CD4-positive, alpha-beta T cell treated with Interleukin-4 for 4 hours (primary cell): ENCODE measurements at regions not wholly inside any gene's neighbourhood (a gene's known extent, or its start where the extent isn't known, plus 50 kb on each side); places are given as distances from the start of the nearest gene placed in this dataset.

Experiments used
- DNase-seq: peaks from one replicate; pipeline ENCODE4 v3.0.0-alpha.2; 2020

DNA sequence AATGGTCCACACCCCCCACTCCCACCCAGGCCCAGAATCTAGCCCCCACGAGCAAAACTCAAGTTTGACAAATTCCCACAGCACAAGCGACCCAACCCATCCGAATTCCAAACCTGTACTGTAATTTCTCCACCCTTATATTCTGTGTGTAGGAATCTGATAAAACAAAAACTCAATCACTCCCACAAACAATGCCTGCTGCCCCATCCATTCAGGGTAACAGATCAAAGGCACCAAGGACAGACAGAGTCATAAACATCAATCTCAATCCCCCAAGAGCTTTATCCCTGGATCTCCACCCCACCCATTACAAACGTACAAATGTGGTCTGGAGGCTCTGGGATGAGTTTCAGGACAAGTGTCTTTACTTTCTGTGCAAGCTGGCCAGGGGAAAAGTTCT lies 157.8 kb downstream of the AXIN2 start:
- DNase-seq, result no peak

DNA sequence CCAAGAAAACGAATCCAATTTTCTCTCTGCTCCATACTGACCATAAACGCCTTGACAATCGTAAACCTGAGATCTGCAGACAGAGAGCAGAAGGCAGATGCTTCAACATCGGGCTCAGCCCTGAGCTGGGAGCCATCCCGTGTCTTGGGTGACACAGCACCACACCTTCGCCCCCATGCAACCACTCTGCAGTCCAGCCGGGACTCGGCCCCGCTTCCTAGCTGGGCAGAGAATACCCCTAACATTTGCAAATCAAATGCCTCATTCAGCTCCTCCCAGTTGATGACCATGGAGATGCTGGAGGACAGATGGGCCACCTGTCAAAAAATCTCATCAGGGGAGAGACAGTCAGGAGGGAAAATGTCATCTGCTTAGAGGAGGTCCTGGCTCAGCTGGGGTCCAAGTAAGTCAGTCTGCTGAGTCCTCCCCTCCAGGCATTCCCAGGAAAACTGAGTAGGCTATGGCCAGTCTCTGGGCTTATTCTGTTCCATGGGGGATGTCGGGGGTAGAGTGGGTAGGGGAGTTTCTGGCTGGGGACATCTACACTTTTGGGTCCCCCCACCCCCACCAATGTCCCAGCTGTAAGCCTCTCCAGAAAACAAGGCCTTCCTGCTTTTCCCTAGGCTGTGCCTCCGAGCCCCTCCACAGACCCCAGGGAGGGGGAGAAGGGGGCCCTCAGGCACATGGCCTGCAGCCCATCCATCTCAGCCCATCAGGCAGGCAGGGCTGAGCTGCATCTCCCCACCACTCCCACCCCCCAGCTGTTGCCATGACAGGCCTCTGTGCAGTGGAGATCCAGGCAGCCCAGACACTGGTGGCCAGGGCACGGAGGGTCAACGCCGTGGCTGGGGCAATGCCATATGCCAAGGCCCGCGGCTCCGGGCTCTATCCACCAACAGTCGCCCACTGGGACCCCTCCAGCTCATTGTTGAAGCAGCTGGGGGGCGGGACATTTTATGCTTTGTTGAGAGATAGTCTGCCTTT lies 158.6 kb downstream of the AXIN2 start:
- no peak for DNase-seq

GRCh38 chr17:65401561-65401960 lies 159.9 kb downstream of the AXIN2 start:
- no peak for DNase-seq

DNA sequence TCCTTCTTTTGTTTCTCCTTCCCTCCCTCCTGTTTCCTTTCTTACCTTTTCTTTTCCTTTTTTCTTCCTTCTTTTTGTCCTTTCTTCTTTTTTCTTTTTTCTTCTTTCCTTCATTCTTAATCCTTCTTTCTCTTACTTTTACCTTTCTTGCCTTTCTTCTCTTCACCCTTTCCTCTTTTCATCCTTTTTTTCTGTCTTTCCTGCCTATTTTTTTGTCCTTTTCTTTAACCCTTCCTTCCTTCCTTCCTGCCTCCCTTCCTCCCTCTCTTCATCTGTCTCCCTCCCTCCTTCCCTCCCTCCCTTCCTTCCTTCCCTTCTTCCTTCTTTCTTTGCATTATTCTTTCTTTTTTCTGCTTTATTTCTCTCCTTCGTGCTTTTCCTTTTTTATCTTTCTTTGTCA lies 160.7 kb downstream of the AXIN2 start:
- no peak for DNase-seq

GRCh38 chr17:65398040-65398787 lies 163.2 kb downstream of the AXIN2 start:
- DNase-seq, result no peak

DNA sequence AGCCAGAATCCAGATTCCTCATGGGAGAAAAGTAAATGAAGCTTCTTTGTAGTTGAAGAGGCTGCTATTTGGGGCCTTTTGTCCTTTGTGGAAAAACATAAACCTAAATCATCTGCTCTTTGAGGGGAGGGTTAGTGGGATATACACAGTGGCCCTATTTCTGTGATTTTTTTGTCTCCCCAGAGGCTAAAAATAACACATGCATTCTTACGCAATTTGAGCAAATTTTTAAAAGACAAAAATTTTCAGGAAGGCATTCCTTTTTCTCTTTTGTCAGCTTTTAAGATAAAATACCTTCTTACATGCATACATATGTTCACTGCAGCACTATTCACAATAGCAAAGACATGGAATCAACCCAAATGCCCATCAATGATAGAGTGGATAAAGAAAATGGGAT lies 165.5 kb downstream of the AXIN2 start:
- no peak for DNase-seq

DNA sequence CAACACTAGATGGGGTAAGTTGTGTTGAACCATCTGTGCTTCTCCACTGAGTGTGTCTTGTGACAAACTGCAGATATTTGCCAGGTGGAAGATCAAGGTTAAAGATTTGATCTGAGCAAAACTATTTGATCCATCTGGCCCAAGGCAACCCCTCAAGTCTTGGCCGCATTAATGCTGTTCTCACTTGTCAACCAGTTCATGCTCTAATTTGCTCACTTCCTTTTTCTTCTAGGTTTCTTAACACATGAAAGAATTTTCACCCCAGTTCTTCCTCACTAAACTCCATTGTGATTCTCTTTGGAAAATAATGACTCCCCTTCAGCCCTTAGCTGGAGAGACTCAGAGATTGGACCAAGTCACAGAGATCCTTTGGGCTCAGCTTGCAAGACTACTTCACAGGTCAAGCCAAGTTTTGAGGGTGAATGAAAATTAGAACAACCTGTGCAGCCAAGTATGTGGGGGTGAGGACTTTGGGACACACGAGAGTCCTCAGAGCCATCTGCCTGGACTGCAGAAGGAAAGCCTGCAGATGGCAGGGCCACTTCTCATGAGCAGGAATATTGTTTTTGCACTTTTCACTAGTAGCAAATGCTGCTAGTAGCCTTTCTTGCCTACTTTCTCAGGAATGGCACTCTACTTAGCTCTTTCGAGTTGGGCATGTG lies 166.5 kb downstream of the AXIN2 start:
- no peak for DNase-seq

GRCh38 chr17:65393514-65393913 lies 167.9 kb downstream of the AXIN2 start:
- no peak for DNase-seq

DNA sequence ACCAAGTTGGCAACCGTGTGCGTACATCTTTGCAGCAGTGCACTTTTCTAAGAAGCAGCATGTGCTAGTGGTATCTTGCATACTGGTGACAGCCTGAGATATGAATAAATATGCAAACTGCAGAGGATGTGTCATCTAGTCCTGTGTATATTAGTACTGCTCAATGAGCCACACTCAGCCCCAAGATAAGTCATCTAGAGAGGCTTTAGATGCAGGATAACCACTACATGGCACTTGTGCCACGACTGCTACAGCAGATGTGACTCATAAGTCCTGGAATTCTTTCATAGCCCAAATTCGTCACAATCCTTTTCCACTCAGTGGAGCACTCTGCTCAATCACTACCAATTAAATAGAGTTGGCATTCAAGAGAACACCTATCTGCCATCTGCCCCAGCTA lies 171.5 kb downstream of the AXIN2 start:
- DNase-seq, result no peak

DNA sequence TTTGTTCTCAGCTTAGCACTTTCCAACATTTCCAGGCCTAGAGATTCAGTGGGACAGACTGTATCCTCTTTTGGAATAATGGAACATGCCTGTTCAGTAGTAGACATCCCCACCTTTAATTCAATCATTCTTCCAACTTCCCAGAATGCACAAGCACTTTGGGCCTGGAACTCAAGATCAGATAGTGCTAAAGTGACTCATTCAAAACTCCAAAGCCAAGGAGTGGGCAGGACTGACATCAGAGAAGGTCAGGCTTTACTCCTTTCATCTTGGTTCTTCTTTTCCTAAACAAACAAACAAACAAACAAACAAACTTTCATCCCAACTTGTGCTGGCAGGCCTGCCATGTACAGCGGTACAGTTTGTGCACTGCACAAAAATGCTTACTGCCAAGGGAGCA lies 172.0 kb downstream of the AXIN2 start:
- DNase-seq, result no peak

GRCh38 chr17:65388911-65389310 lies 172.5 kb downstream of the AXIN2 start:
- DNase-seq, result no peak

DNA sequence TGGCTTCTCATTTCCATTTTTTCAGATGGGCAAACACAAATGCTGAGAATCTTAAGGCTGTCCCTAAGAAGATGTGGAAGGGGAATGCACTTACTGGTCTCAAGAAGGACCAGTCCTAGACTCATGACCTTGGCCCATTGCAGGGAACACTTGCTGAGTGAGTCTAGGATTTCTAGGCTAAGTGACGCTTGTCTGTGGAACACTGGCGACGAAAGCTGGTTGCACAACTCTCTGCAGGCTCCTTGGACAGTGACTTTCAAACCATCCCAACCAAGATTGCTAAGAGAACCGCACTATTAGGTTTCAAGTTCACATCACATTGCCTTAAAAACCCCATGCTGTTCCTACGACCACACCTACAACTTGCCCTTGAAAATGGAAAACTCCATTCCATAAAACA lies 174.1 kb downstream of the AXIN2 start:
- no peak for DNase-seq

DNA sequence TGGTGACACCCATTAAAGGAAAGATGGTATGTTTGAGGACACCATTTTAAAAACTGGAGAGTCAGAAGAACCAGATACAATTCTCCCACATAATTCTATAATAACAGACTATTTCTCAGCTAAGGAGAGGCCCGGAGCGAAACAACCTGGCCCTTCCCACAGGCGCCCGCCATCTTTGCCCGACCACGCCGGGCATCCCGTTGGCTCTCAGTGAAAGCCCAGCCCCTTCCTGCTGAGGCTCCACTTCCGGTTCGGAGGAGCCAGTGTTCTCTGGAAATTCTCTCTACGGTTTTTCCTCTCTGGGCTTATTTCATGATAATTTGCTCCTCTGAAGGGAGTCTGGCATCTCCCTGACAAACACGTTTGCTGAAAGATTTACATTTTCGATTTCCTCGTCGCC lies 175.7 kb downstream of the AXIN2 start:
- DNase-seq, result no peak

DNA sequence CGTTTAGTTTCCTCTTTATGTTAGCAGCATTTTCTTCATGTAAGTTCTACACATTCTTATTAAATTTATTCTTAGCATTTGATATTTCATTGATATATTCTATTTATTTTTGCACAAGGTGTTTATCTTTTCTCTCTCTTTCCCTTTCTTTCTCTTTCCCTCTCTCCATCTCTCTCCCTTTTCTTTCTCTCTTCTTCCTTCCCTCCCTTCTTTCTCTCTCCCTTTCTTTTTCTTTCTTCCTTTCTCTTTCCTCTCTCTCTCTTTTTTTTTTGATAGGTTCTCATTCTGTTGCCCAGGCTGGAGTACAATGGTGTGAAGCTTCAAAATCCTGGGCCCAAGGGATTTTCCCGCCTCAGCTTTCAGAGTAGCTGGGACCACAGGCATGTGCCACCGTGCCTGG lies 176.4 kb downstream of the AXIN2 start:
- DNase-seq, result no peak

- no peak for DNase-seq
These were observed 180.3 kb downstream of the AXIN2 start for GRCh38 chr17:65381152-65381551.

GRCh38 chr17:65374966-65375365 lies 186.5 kb downstream of the AXIN2 start:
- DNase-seq, result no peak

- DNase-seq, result no peak
These were observed 189.7 kb downstream of the AXIN2 start for GRCh38 chr17:65371702-65372101.

- DNase-seq, result no peak
These were observed 190.7 kb downstream of the AXIN2 start for GRCh38 chr17:65370669-65371131.

DNA sequence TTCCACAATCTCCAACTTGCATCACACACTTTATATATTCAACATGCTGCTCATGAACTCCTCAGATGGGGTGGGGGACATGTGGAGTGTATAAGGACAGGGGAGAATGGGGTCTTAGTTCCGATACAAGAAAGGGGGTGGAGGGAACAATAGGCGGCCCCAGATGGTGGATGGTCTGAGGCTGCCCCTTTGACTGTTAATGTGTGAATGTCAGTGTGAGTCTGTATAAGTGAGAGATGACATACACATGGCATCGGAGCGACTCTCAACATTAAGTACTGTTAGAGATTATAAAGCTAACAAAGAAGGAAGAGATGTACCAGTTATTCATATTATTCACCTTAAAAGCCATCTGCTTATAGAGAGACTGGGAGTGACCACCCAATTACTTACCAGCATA lies 193.1 kb downstream of the AXIN2 start:
- no peak for DNase-seq

DNA sequence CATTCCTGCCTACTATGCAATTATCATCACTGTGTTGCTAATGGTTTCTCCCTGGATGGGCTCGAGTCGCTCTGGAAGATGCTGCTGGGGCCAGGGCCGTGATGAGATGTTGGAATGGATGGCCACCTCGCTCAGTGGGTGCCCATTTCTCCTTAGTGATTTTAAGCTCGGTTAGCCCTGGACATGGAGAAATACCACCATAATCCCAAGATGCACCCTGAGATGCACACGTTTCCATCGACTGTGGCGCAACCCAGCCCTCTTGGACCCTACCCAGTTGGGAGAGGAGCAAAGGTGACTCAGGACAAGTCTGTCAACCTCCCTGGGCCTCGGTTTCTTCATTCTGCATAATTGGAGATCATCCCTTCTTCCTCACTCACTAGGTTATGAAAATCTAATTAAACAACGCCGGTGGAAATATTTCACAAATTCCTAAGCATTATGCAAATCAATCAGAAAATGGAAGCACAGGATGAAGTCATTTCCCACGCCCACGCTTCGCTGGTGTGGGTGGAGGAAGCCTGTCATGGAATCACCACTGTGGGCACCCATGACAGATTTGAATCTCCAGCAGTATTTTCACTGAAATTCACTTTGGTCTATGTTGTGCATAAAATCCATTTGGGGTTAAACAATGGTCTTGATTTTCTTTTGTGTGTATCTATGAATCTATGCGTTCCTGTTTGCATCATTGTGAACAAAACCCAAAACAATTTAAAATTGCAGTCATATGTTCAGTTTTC lies 195.2 kb downstream of the AXIN2 start:
- no peak for DNase-seq

- no peak for DNase-seq
These were observed 196.3 kb downstream of the AXIN2 start for GRCh38 chr17:65365169-65365568.

- no peak for DNase-seq
These were observed 197.0 kb downstream of the AXIN2 start for GRCh38 chr17:65364438-65364837.

DNA sequence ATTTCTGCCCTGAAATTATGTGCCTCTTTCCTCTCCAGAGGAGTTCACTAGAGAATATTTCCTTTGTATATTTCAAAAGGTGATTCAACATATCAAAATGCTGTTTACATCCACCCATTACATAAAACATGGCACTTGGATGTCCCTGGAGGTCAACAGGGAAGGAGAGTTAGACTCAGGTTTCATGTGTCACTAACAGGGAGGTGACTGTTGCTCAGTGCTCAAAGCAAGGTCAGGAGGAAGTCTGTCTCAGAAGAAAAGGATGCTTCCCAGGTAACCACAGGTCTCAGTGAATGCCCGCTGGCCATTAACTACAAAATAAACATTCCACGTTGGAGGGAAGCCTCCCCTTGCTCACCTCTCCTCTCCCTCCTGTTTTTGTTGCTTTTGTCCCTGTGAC lies 198.6 kb downstream of the AXIN2 start:
- no peak for DNase-seq
